HG02571 (cell line): ENCODE measurements at regions not wholly inside any gene's neighbourhood (a gene's known extent, or its start where the extent isn't known, plus 50 kb on each side); places are given as distances from the start of the nearest gene placed in this dataset.

ENCODE experiments used
- ATAC-seq: cut with Tn5 transposase; IDR thresholded peaks from one replicate; pipeline ENCODE4 v1.9.1; 2021; ENCODE audit warnings: mild to moderate bottlenecking, moderate library complexity; ENCODE audit not compliant: unreplicated experiment

DNA sequence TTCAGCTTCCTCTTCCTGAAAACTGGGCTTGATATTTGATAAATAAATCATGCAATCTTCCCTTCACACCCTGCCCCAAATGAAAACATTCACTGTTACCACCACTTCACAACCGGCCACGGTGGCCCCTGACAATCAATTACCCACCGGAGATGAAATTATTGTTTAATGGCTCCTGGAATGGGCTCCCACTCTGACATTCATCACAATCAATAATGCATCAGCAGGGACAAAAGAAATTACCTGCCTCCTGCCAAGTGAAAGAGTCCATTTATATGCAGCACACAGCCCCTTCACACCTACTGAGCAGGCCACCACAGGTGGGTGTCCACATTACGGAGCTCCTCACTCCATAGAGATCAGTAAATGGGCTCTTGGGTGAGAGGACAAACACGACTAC, 193.5 kb upstream of the SNX19 start:
- ATAC-seq: no peak

DNA sequence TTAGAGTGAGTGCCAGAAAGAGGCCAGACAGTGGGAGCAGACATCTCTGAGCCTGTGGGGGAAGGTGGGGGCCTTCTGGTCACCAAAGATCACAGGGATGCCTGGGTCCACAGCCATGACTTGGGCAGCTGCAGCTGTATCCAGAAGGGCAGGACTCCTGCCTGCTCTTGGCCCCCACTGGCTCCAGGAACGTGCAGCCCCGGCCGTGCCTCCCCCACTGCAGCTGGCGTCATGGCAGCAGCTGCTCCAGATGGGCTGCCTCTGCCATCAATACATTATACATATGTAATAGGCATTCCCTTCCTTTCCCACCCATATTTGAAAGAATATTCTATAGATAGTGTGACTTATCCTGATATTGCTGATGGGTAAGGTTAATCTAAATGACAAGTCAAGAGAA, 195.5 kb upstream of the SNX19 start:
- ATAC-seq: no peak

DNA sequence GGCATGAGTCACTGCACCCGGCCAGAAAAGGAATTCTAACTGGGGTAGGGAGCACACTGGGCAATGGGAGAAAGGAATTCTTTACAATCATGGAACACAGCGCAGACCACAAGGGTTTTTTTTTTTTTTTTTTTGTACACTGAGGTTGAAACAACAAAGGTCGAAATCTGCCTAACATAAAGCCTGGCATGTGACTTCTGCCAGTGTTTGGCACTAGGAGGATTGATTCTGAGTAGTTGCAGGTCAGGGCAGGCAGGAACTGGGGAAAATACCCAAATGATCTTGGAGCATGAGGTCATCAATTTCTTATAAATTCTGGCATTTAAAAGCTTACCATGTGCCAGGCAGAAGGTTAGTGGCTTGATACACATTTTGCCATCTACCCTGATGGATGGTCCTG, 202.0 kb upstream of the SNX19 start:
- no peak for ATAC-seq

DNA sequence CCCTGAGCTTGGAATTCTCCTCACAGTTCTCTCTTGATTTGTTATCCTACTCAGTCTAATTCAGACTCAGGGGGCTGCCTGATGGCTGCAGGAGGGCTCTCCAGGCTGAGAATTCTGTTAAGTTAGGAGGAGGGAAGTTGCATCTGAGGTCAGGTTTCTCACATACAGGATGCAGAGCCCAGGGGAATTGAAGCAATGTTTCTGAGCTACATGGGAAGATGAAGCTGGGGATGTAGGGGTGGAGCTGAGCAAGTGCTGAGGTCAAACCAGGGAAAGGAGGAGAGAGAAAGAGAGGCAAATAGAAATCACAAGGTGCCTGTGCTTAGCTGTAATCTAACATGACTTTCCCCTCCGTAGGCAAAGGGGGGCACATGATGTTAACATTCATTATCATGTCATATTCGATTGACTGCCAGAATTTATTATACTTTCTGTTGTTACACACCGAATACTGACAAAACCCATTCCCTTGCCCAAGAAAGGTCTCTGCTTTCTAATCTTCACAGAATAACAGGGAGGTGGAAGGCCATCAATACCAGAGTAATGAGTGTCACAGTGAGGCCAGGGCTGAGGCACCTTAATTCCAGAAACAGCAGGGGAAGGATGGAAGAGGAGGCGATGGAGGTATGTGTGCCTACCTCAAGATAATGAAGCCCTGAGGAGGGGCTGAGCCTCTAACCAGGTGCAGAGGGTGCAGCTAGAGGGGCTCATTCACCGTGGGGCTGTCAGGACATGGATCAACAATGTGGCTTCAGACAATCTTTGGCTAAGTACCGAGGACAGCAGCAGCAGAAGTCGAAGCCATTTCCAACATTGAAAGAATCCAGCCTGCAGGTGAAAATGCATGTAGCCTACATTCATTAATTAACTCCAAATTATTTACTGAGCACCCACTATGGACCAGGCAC, 205.4 kb upstream of the SNX19 start:
- ATAC-seq: no peak

DNA sequence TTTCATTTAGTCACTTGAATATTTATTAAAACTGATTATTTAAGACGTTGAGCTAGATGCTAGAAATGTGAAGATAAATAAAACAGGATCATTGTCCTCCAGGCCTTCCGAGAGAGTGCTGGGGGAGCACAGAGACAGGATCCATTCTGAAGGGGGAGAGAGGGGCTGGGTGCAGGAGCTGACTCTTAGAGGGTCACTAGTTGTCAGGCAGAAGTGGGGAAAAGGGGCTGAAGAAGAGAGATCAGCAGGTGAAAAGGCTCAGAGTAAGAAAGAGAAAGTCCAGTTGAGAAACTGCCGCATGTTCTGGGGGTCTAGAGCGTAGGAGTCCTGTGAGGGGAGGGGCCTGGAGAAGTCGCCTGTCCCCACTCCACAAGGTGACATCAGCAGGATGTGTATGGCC, 206.2 kb upstream of the SNX19 start:
- ATAC-seq: no peak

DNA sequence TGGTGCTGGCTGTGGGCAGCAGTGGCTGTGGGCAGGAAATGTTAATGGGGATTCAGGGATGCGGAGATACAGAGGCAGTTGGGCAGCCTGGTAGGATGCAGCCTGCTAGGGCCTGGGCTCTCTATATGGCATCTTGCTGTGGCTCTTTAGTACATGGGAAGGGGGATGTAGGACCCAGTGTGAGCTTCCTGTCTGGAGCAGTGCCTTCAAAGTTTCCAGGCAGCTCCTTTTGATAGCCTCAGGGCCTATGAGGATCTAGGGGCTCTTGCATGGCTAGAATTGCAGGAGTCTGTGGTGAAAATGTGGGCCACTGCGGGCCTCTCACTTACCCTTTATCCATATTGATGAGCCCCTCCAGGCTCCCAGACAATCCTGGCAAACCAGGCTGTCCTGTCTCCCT, 213.2 kb upstream of the SNX19 start:
- ATAC-seq: no peak

DNA sequence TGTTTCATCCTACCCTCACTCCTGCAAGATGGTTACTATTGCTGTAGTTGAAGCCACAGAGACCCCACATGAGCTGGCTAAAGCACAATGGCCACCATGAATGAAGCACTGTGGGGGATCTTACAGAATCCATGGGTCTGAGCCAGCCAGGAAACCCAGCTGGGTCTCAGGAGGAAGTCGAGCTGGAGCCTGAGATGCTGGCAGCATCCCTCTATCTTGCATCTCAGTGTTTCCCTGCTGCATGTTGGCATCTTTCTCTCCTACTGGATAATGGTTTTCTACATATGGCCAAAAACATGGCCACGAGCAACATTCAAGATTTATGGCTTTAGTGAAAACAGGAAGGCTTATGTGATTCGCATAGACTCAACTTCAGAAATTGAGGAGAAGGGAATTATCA, 219.3 kb upstream of the SNX19 start:
- ATAC-seq: no peak

DNA sequence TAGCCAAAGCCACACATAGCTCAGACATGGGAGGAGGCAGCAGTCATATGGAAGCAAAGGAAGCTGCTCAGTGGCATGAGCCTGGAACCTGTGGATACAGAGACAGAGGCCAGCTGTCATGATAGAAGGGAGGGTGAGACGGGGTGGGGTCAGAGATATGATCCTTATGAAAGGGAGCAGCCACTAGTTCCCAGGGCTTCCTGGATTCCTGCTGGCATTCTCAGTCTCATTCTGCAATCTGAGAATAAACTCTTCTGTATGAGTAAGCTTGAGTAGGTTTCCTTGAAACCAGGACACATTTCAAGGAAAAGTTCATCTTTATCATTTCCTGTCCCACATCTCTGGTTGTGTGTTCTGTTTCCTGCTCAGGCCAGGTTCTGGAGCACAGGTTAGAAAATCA, 220.2 kb upstream of the SNX19 start:
- no peak for ATAC-seq

DNA sequence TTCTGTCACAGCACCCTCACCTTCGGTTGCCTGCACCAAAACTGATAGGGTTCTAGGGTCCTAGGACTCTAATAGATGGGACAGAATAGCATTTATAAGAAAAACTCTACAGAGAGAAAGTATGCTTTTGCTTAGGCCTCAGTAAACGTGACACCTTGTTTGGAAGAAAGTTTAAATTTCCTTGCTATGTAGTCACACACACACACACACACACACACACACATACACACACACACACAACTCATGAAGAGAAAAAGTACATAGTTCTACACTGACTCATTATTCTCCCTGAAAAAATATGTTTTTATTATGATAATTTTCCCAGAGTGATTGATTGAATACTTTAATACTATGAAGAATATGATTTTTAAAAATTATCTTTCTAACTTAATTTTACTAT, 220.8 kb upstream of the SNX19 start:
- no peak for ATAC-seq

DNA sequence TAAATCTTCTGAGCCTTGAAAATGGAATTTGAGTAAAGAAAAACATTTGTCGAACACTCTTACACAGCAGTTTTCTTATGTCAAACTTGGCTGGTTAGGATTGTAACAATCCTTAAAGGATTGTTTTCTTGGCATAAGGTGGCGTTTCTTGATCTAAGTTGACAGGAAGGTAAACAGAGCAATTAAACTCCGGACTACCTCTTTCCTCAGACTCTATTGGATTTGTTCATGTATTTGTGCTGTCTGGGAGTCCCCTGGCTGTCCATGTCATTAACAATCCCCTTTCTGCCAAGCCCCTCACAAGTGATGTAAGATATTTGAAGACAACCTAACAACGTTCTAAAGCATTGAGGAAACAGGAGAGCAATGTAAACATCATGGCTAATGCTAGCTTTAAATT, 222.5 kb upstream of the SNX19 start:
- ATAC-seq: no peak

DNA sequence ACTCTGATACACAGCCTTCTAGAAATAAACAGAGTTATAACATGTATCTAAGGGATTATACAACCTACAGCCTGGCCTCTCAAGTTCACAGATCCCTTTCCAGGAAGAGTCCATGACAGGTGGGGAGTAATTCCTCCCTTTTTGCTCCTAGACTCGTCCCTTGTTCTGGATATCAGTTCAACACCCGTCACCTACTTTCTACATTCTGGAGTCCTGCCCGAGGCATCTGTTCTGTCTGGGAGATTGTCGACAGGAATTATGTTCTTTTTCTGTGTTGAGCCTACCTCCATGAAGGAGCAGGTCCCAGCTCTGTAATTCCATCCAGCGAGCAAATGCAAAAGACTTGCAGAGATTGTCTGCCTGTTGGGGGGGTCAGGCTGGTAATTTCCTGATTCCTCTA, 224.6 kb upstream of the NTM start:
- no peak for ATAC-seq

DNA sequence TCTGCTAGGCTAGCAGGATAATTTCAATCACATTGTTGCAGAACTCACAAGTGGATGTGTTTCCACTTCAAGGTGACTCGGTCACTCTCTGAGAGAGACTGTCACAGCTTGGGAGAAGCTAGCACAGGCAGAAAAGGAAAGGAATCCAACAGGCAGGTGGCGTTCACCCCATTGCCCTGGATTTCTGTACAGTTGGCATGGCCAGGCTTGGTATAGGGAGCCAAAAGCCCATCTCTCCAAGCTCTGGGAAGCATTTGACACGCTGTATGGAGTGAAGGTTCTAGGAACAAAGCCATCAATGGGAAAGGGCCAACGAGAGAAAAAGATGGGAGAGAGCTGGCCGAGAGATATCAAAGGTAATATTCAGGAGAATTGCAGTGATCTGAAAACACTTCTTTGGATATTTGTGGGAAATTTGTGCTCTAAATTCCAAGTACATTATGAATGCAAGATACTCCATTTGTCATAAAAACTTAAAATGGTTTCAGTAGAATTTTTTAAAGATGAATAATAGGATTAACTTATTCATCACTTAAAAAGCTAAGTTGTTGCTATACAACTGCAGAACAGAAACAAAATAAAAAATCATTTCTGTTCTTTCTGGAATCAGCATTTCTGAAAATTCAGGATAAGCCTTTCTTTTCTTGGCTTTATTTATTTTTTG, 223.5 kb upstream of the NTM start:
- no peak for ATAC-seq

DNA sequence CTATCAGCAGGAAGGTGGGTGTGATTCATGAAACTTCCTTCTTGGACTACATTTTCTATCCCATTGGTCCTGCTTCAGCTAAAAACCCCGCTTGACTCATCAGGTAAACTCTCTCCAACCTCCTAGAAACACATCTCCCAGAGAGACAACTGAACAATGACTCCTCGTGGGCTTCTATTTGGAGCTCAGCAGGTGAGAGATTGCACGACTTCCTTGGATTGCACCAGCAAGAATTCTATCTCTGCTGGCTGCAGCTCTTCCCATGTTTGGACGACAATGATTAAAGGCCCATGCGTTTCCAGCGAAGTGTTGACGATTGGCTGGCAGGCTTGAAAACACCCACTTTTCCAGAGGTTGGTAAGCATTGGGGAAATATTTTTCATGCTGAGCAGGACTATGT, 216.1 kb upstream of the NTM start:
- no peak for ATAC-seq

DNA sequence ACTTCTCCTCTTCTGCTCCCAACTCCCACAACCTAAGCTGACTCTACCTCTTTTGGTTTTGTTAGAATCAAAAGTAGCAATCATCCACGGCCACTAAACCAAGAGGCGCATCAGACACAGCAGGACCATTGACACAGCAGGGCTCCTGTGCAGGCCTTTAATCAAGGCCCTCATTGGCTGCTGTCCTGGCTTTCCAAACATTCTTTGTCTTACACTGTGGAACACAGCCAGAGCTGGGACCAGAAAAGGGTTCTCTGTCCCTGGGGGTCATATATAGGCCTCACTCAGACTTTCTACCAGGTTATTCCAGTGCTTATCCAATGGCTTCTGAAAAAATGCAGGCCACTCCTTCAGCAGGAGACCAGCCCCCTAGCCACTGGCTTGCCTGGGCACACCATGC, 212.7 kb upstream of the NTM start:
- no peak for ATAC-seq

DNA sequence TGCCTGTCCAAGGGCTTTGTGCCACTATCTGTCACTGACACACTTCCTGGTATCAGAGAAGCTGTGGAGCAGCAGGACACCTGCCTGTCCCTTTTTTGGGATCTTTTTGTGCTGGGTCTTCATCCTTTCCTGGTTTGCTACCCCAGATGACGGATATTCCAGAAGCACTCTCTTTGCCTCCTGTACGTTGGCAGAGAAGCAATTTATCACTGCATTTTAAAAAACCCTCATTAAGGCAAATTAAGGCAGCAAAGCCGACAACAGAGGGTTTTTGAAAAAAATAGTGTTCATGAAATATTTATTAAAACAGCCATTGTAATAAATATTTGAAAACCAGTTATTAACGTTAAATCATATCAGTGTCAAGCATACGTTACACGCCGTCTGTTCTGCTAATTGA, 209.6 kb upstream of the NTM start:
- ATAC-seq: no peak

DNA sequence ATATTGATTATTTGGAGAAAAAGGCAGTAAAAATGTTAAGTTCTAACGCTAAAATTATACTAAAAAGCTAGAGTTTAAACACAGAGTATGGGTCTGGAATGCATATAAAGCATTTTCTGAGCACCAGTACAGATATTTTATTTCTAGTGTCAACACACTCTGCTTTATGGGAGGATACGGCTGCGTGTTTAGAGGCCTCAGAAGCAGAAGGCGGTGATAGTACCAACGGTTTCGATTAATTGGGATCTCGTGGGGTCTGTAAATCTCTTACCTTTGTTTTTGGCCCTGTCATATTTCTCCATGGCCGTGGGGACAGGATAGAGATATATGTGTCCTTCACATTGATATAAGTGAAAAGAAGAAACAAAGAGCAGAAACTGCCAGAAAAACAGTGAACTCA, 206.8 kb upstream of the NTM start:
- ATAC-seq: no peak

DNA sequence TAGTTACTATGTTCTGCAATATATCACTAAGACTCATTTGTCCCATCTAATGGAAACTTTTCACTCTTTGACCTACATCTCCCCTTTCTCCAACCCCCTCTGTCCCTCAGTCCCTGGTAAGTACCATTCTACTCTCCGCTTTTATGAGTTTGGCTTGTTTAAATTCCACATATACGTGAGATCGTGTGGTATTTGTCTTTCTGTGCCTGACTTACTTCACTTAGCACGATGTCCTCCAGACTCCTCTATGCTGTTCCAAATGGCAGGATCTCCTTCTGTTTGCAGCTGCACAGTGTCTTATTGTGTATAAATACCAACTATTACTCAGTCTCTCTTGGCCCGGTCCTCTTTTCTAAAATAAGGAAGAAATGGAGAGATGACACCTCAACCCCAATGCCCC, 205.4 kb upstream of the NTM start:
- no peak for ATAC-seq

DNA sequence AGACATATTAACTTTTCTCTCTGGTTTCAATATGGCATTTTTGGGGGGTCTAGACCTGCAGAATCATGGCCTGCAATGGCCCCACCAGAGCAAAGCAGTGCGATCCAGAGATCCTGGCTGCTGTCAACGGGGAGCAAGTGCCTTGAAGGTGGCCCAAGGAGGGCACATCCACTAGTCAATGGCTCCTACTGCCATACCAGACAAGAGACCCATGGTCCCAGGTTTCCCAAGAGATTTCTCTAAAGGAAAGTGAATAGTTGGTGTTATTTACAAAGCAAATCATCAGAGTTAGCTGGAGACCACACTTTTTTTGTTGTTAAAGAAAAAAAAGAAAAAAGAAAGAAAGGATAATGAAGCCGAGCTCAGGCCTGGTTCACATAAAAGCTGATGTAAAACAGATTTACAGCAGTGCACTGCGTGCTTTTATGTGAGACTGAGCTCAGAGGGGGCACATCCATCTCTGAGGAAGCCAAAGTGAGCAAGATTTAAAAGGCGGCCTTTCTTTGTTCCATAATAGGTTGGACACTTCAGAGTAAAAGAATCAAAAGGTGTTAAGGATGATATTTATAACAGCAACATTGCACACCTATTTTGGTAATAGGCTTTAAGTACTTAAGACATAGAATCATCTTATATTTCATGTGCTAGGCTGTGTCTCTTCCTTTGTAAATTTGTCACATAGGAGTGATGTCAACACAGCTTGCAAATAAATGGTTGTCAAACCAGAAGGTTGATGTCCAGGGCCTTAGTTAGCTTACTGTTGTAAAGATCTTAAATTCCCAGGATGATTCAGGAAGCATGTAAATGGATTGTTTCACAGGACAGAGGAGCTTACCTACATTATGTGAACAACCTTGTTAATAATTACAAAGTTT, 201.3 kb upstream of the NTM start:
- ATAC-seq: no peak

DNA sequence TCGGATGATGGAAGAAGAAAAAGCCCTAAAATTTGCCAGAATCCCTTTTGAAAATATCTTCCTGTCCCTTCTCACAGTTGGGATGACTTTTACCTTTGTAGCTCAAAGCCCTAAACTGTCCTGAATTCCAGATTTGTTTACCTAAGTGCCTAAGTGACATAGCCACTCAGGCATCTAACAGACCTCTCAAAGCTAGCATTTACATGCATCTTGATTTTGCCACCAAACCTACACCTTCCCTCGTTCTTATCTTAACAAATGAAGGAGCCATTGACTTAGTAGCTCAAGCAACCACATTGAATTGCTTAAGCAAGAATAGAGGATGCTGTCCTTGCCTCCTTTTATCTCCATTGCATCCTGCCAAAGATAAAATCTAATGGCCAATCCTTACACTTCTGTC, 198.4 kb upstream of the NTM start:
- ATAC-seq: no peak

DNA sequence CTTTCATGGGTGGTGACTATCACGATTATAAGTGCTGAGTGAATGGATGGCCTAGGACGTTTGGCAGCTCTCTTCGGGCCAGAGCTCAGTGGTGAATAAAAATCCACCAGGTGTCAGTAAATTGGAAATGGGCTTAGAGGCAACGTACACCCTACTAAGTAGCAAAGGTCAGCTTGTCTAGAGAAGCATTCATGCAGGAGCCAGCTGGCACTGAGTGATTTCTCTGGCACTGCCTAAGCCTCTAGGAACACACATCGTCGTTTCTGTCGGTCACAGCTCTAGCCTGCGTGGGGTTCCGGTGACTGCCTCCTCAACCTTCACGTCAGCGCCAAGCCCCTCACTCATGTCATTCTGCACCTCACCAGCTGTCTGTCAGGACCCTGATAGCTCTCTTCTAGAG, 192.4 kb upstream of the NTM start:
- no peak for ATAC-seq

DNA sequence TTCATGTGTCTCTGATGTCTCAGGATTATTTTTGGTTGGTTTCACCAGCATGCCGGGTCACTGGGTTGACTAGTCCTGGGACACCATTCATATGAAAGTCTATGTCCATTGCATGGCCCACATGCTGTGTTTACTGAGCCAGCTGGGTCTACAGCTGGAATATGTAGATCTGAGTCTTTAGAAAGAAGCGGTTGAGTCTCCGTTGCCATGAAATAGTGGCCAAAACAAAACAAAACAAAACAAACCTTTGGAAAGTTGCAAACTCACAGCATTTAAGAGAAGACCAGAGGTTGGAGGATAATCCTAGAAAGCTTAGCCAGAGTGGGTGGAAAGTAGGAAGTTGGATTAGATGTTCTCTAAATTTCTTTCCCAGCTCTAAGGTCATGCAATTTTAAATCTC, 191.8 kb upstream of the NTM start:
- no peak for ATAC-seq

DNA sequence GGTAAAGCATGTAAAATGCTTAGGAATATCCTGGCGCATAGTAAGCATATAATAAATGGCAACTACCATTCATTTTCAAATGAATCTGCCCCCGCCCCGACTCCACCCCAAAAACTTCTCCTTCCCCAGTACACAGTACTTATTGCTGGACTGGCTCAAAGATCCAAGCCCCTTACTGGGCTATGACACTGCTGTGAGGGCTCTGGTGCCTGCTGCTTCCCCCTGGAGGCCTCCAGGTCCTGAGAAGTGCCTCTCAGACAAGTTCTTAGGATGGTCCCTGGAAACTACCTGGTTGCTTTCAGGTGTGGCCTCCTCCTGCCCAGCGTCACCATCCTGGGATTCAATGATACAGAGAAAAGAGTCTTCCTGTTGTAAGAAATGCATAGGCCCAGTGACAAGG, 190.6 kb upstream of the NTM start:
- no peak for ATAC-seq
